Peyer's patch (tissue), 4 donors: ENCODE measurements at regions not wholly inside any gene's neighbourhood (a gene's known extent, or its start where the extent isn't known, plus 50 kb on each side); places are given as distances from the start of the nearest gene placed in this dataset.

Experiments used
- CTCF ChIP-seq, 6 experiments: fragments of 450-650 bp in 4 of 6; fragments of 200-600 bp in 2 of 6; sonication (generic) in 1 of 6; IDR thresholded peaks; one replicate each; pipeline ENCODE4 v1.5.1; 2017 to 2019; ENCODE audit warnings: antibody characterized with exemption in 6 of 6, mild to moderate bottlenecking in 3 of 6, moderate library complexity in 1 of 6
- POLR2A ChIP-seq, 2 donors: fragments of 450-650 bp; IDR thresholded peaks; one replicate each; pipeline ENCODE4 v1.5.1; 2017; ENCODE audit warnings: antibody characterized with exemption in 2 of 2, mild to moderate bottlenecking in 2 of 2, moderate library complexity in 2 of 2

GRCh38 chr13:28548468-28548867 is 53.5 kb upstream of the FLT1 start:
- TF ChIP-seq CTCF (IDR thresholded peaks at IDR 0.05) (no peak), POLR2A (IDR thresholded peaks at IDR 0.05) (no peak)
